Neural crest cell (in vitro differentiated cells): ENCODE measurements at regions not wholly inside any gene's neighbourhood (a gene's known extent, or its start where the extent isn't known, plus 50 kb on each side); places are given as distances from the start of the nearest gene placed in this dataset.
"Not testable (repeated sequence)": the region's sequence is repeated elsewhere in the genome, so short reads cannot be mapped to it uniquely, and the experiment has no call there.

Experiments used
- DNase-seq: peaks from one replicate; pipeline ENCODE4 v3.0.0; 2021; ENCODE audit warnings: low read depth, mixed read lengths, low spot score
- H3K27ac Mint-ChIP-seq: one replicate; pipeline ENCODE4 v1.8.0; 2021; ENCODE audit warnings: mild to moderate bottlenecking, mixed read lengths; ENCODE audit not compliant: unreplicated experiment
- H3K27me3 Mint-ChIP-seq: 2 replicates; pipeline ENCODE4 v1.8.0; 2021; ENCODE audit warnings: low read depth, mild to moderate bottlenecking, mixed read lengths
- H3K36me3 Mint-ChIP-seq: 2 replicates; pipeline ENCODE4 v1.8.0; 2021; ENCODE audit warnings: low read depth, mild to moderate bottlenecking, mixed read lengths
- H3K4me1 Mint-ChIP-seq: 2 replicates; pipeline ENCODE4 v1.8.0; 2021; ENCODE audit warnings: mixed read lengths
- H3K4me3 Mint-ChIP-seq: one replicate; pipeline ENCODE4 v1.8.0; 2021; ENCODE audit warnings: mild to moderate bottlenecking, mixed read lengths
- H3K9me3 Mint-ChIP-seq: 2 replicates; pipeline ENCODE4 v1.8.0; 2021; ENCODE audit warnings: mixed read lengths
- CTCF ChIP-seq: fragments of 200-600 bp; sonication (generic); conservative IDR thresholded peaks from 2 replicates; pipeline ENCODE4 v1.5.0; 2021; ENCODE audit warnings: antibody characterized with exemption, mild to moderate bottlenecking

GRCh38 chr18:8910186-8910822 lies 192.2 kb upstream of the NDUFV2 start:
- no peak overlapping the region for H3K27ac Mint-ChIP-seq
- TF ChIP-seq CTCF, result no peak
- H3K9me3 Mint-ChIP-seq, result peaks cover 26% of the 10 kb centered on the region
- no peaks in the 10 kb centered on the region for H3K27me3 Mint-ChIP-seq
- no peak for DNase-seq
- H3K4me3 Mint-ChIP-seq, result no peak overlapping the region
- H3K4me1 Mint-ChIP-seq, result peaks cover 10% of the 10 kb centered on the region
- peaks cover 10% of the 10 kb centered on the region for H3K36me3 Mint-ChIP-seq

DNA sequence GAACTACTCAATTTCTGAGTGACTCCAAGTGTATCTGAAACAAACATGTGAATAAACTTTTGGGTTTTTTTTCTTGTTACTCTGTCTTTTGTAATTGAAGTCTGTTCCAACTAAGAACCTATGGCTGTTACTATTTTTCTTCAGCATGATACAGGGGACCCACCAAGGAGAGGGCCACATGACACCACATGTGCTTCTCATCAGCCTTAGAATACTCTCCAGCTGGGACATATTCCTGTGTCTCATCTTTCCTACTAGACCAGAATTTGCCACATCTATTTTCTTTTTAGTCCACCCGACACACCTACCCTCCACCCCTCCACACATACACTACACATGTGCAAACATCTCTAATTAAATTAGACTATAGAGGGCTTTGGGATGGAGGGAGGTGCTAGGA lies 191.7 kb upstream of the NDUFV2 start:
- DNase-seq, result no peak
- Mint-ChIP-seq H3K27me3 (no peaks in the 10 kb centered on the region), H3K4me3 (no peak overlapping the region), H3K9me3 (peaks cover 24% of the 10 kb centered on the region), H3K36me3 (peaks cover 8% of the 10 kb centered on the region), H3K4me1 (peaks cover 10% of the 10 kb centered on the region), H3K27ac (no peak overlapping the region)
- TF ChIP-seq CTCF, result no peak

DNA sequence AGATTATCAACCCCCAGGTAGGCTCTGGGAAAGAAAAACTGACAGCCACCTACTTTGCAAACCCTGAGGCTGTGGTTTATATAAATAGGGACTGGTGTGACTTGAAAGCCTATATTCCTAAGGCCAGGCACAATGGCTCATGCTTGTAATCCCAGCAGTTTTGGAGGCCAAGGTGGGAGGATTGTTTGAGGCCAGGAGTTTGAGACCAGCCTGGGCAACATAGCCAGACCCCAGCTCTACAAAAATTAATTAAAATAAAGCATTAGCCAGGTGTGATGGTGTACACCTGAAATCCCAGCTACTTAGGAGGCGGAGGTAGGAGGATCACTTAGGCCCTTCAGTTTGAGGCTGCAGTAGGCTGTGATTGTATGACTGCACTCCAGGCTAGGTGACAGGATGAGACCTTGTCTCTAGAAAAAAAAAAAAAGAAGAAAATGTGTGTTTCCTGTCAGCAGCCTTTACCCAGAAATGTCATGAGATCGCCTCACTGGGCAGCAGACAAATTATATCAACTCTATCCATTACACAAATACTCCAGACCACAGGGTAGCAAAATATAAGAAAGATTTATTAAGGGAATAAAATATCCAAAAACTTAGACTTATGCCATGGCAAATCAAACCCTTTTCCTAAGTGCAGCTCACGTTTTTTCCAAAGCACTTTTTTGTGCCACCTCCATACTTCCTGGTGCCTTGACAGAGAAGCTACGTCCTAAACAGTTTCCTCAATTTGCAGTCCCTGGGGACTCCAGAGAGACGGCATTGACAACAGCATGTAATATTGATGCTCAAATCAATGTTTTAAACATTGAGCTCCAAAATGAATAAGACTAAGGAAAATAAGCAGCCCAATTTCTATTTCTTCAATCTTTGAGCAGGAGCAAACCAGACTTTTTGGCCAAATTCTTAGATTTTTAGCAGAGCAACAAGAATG lies 190.8 kb upstream of the NDUFV2 start:
- Mint-ChIP-seq H3K4me1 (peaks cover 10% of the 10 kb centered on the region), H3K4me3 (no peak overlapping the region), H3K9me3 (peaks cover 20% of the 10 kb centered on the region), H3K27ac (peak overlapping the region; percentile 57), H3K27me3 (no peaks in the 10 kb centered on the region), H3K36me3 (peaks cover 5% of the 10 kb centered on the region)
- no peak for DNase-seq
- TF ChIP-seq CTCF, result no peak

DNA sequence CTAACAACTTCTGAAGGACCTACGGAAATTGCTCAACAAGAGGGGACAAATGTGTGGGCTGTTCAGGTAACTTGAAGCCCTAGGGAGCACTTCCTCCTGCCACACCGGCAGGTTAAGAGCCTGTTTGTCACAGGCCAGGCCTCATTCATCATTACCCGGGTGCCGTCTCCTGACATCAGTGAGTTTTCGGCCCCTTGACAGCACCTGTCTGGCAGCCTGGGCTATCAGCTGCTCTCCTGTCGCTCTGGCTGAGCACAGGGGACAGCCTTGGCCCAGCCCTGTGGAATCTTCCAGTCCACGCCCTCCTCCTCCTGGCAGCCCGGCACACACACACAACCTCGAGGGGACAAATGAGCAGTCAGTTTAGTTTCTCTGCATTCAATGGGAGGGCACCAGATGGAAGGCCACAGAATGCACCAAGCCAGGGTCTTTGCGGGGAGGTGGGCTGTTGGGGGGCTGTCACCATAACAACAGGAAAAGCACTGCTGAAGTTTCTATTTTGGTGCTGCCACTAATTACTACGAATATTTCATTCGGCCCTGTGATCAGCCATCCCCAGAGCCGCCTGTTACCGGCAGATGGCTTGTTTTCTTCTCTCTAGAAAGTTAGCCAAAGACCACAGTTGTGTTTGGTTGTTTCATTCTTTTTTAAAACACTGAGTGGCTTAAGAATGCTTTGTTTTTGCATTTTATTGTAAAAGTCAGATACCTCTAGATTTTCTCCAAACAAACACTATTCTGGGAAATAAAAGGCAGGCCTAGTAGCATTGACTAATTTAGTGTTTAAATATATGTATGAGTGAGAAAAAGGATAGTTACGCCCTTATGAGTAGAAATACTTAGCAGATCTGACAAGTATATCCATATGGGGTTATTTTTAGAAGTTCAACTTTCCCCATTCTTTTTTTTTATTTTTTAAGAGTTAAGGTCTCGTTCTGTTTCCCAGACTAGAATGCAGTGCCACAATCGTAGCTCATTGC lies 189.9 kb upstream of the NDUFV2 start:
- H3K27ac Mint-ChIP-seq, result no peak overlapping the region
- H3K36me3 Mint-ChIP-seq, result peaks cover 5% of the 10 kb centered on the region
- TF ChIP-seq CTCF, result no peak
- H3K4me1 Mint-ChIP-seq, result peaks cover 10% of the 10 kb centered on the region
- peaks cover 18% of the 10 kb centered on the region for H3K9me3 Mint-ChIP-seq
- H3K4me3 Mint-ChIP-seq, result peak overlapping the region; percentile 14
- DNase-seq, result no peak
- H3K27me3 Mint-ChIP-seq, result no peaks in the 10 kb centered on the region

- H3K27ac Mint-ChIP-seq, DNase-seq, H3K4me3 Mint-ChIP-seq, H3K36me3 Mint-ChIP-seq, H3K27me3 Mint-ChIP-seq: not testable (repeated sequence)
- peaks cover 13% of the 10 kb centered on the region for H3K9me3 Mint-ChIP-seq
- H3K4me1 Mint-ChIP-seq, result peaks cover 10% of the 10 kb centered on the region
Observed at GRCh38 chr18:8913606-8914403, 188.7 kb upstream of the NDUFV2 start.

GRCh38 chr18:8914404-8915264 lies 187.9 kb upstream of the NDUFV2 start:
- peaks cover 11% of the 10 kb centered on the region for H3K9me3 Mint-ChIP-seq
- H3K4me1 Mint-ChIP-seq, result peaks cover 10% of the 10 kb centered on the region
- not testable (repeated sequence) for DNase-seq, H3K36me3 Mint-ChIP-seq, H3K27ac Mint-ChIP-seq, H3K4me3 Mint-ChIP-seq, H3K27me3 Mint-ChIP-seq

GRCh38 chr18:8920856-8921787 lies 181.4 kb upstream of the NDUFV2 start:
- not testable (repeated sequence) for H3K9me3 Mint-ChIP-seq, H3K36me3 Mint-ChIP-seq, H3K4me1 Mint-ChIP-seq, H3K4me3 Mint-ChIP-seq, H3K27ac Mint-ChIP-seq, H3K27me3 Mint-ChIP-seq, DNase-seq
